ENCODE measurements at regions not wholly inside any gene's neighbourhood (a gene's known extent, or its start where the extent isn't known, plus 50 kb on each side); places are given as distances from the start of the nearest gene placed in this dataset.

GRCh38 chr2:100199421-100199820, 57.0 kb upstream of the AFF3 start:
- DNase-seq, result no peak
- Histone ChIP-seq H3K27me3 (ENCODE audit: control insufficient read depth, insufficient read depth, low read length) (no peaks in the 10 kb centered on the region), H3K36me3 (replicated peaks; ENCODE audit: control insufficient read depth, insufficient read depth, low read length) (no peaks in the 10 kb centered on the region), H3K4me3 (ENCODE audit: insufficient read depth, low read depth, low read length) (no peak overlapping the region)

GRCh38 chr2:100198461-100199230, 56.3 kb upstream of the AFF3 start:
- Histone ChIP-seq H3K4me3 (ENCODE audit: insufficient read depth, low read depth, low read length) (no peak overlapping the region), H3K27me3 (ENCODE audit: control insufficient read depth, insufficient read depth, low read length) (no peaks in the 10 kb centered on the region), H3K36me3 (replicated peaks; ENCODE audit: control insufficient read depth, insufficient read depth, low read length) (no peaks in the 10 kb centered on the region)
- no peak for DNase-seq

GRCh38 chr2:100197631-100198153, 55.3 kb upstream of the AFF3 start:
- H3K36me3 ChIP-seq (replicated peaks; ENCODE audit: control insufficient read depth, insufficient read depth, low read length), result no peaks in the 10 kb centered on the region

GRCh38 chr2:100196786-100197494, 54.5 kb upstream of the AFF3 start:
- Histone ChIP-seq H3K27me3 (ENCODE audit: control insufficient read depth, insufficient read depth, low read length) (no peaks in the 10 kb centered on the region), H3K4me3 (ENCODE audit: insufficient read depth, low read depth, low read length) (no peak overlapping the region)
- no peak for DNase-seq

More at GRCh38 chr2:100197631-100198153, 55.3 kb upstream of the AFF3 start:
- DNase-seq, result peak; percentile 83
- H3K27me3 ChIP-seq (ENCODE audit: control insufficient read depth, insufficient read depth, low read length), result no peaks in the 10 kb centered on the region
- no peak overlapping the region for H3K4me3 ChIP-seq (ENCODE audit: insufficient read depth, low read depth, low read length)

GRCh38 chr2:100195942-100196341, 53.6 kb upstream of the AFF3 start:
- Histone ChIP-seq H3K4me3 (ENCODE audit: insufficient read depth, low read depth, low read length) (no peak overlapping the region), H3K36me3 (replicated peaks; ENCODE audit: control insufficient read depth, insufficient read depth, low read length) (no peaks in the 10 kb centered on the region), H3K27me3 (ENCODE audit: control insufficient read depth, insufficient read depth, low read length) (no peaks in the 10 kb centered on the region)
- no peak for DNase-seq

More at GRCh38 chr2:100196786-100197494, 54.5 kb upstream of the AFF3 start:
- H3K36me3 ChIP-seq (replicated peaks; ENCODE audit: control insufficient read depth, insufficient read depth, low read length), result no peaks in the 10 kb centered on the region

- H3K27me3 ChIP-seq (ENCODE audit: control insufficient read depth, insufficient read depth, low read length), result no peaks in the 10 kb centered on the region
- DNase-seq, result no peak
- no peak overlapping the region for H3K4me3 ChIP-seq (ENCODE audit: insufficient read depth, low read depth, low read length)
- H3K36me3 ChIP-seq (replicated peaks; ENCODE audit: control insufficient read depth, insufficient read depth, low read length), result no peaks in the 10 kb centered on the region
These were observed 52.6 kb upstream of the AFF3 start for GRCh38 chr2:100194951-100195350.

GRCh38 chr2:100193291-100193710, 50.9 kb upstream of the AFF3 start:
- H3K4me3 ChIP-seq (ENCODE audit: insufficient read depth, low read depth, low read length), result no peak overlapping the region
- no peak for DNase-seq
- no peaks in the 10 kb centered on the region for H3K27me3 ChIP-seq (ENCODE audit: control insufficient read depth, insufficient read depth, low read length)
- H3K36me3 ChIP-seq (replicated peaks; ENCODE audit: control insufficient read depth, insufficient read depth, low read length), result no peaks in the 10 kb centered on the region

- Histone ChIP-seq H3K4me3 (ENCODE audit: insufficient read depth, low read depth, low read length) (no peak overlapping the region), H3K36me3 (replicated peaks; ENCODE audit: control insufficient read depth, insufficient read depth, low read length) (no peaks in the 10 kb centered on the region), H3K27me3 (ENCODE audit: control insufficient read depth, insufficient read depth, low read length) (no peaks in the 10 kb centered on the region)
- no peak for DNase-seq
These were observed 50.4 kb upstream of the AFF3 start for GRCh38 chr2:100192825-100193224.

GRCh38 chr2:100192300-100192699, 49.9 kb upstream of the AFF3 start:
- Histone ChIP-seq H3K36me3 (replicated peaks; ENCODE audit: control insufficient read depth, insufficient read depth, low read length) (no peaks in the 10 kb centered on the region), H3K4me3 (ENCODE audit: insufficient read depth, low read depth, low read length) (no peak overlapping the region), H3K27me3 (ENCODE audit: control insufficient read depth, insufficient read depth, low read length) (no peaks in the 10 kb centered on the region; the same call in 1 of the 2 replicates)
- no peak for DNase-seq

All from H7 (cell line).